Naive thymus-derived CD4-positive, alpha-beta T cell (primary cell): ENCODE measurements at regions not wholly inside any gene's neighbourhood (a gene's known extent, or its start where the extent isn't known, plus 50 kb on each side); places are given as distances from the start of the nearest gene placed in this dataset.

Experiments
- ATAC-seq: fragments of 150-1000 bp; cut with Tn5 transposase; 2 replicates; pipeline ENCODE4 v1.10.0; 2021; ENCODE audit warnings: mild to moderate bottlenecking, moderate library complexity
- CTCF ChIA-PET: fragments of 350-600 bp; sonication (Branson Sonifier 250); formaldehyde crosslinking; loops from one replicate; lab custom pipeline; 2021; ENCODE audit warnings: antibody characterized with exemption; lab: Charles Lee
- POLR2A ChIA-PET: fragments of 350-600 bp; sonication (Branson Sonifier 250); formaldehyde crosslinking; loops from one replicate; lab custom pipeline; 2021; ENCODE audit warnings: antibody characterized with exemption, inconsistent platforms; lab: Charles Lee
- DNase-seq, 9 donors: peaks; one replicate each; pipeline versions ENCODE4 v3.0.0 to v3.0.0-alpha.2; 2020 to 2022; ENCODE audit warnings: mixed read lengths in 1 of 9
- H3K27ac ChIP-seq: one replicate; pipeline ENCODE4 v1.7.0; 2013; ENCODE audit warnings: mild to moderate bottlenecking, low read depth, low read length, moderate library complexity
- H3K27me3 ChIP-seq, 2 donors: one replicate each; pipeline ENCODE4 v1.7.0; 2013; ENCODE audit warnings: low read length in 2 of 2, mild to moderate bottlenecking in 2 of 2, moderate library complexity in 2 of 2; ENCODE audit not compliant: control insufficient read depth in 2 of 2, insufficient read depth in 2 of 2
- H3K36me3 ChIP-seq, 3 experiments: 1 replicate in 2 of 3; 2 replicates in 1 of 3; pipeline ENCODE4 v1.7.0; 2013; ENCODE audit warnings: low read length in 3 of 3, mild to moderate bottlenecking in 3 of 3, moderate library complexity in 1 of 3; ENCODE audit not compliant: insufficient read depth in 3 of 3, control insufficient read depth in 2 of 3
- H3K4me1 ChIP-seq, 2 donors: one replicate each; pipeline ENCODE4 v1.7.0; 2013; ENCODE audit warnings: low read length in 2 of 2, mild to moderate bottlenecking in 2 of 2, moderate library complexity in 1 of 2; ENCODE audit not compliant: control insufficient read depth in 2 of 2, insufficient read depth in 2 of 2
- H3K4me3 ChIP-seq: 2 replicates; pipeline ENCODE4 v1.7.0; 2013; ENCODE audit warnings: mild to moderate bottlenecking, low read length
- H3K9me3 ChIP-seq, 3 experiments: 1 replicate in 2 of 3; 2 replicates in 1 of 3; pipeline ENCODE4 v1.7.0; 2013; ENCODE audit warnings: low read length in 3 of 3; ENCODE audit not compliant: control insufficient read depth in 2 of 3
- H3K27ac Mint-ChIP-seq, 9 donors: one replicate each; pipeline ENCODE4 v1.8.0; 2020 to 2022; ENCODE audit warnings: mixed read lengths in 9 of 9, mild to moderate bottlenecking in 8 of 9, moderate library complexity in 5 of 9, inconsistent platforms in 2 of 9
- H3K27me3 Mint-ChIP-seq, 5 donors: one replicate each; pipeline ENCODE4 v1.8.0; 2021 to 2022; ENCODE audit warnings: mixed read lengths in 5 of 5, mild to moderate bottlenecking in 1 of 5
- H3K36me3 Mint-ChIP-seq, 5 donors: one replicate each; pipeline ENCODE4 v1.8.0; 2020 to 2022; ENCODE audit warnings: mixed read lengths in 5 of 5, mild to moderate bottlenecking in 3 of 5, inconsistent platforms in 1 of 5
- H3K4me1 Mint-ChIP-seq, 7 donors: one replicate each; pipeline ENCODE4 v1.8.0; 2020 to 2022; ENCODE audit warnings: mixed read lengths in 7 of 7, mild to moderate bottlenecking in 3 of 7, inconsistent platforms in 1 of 7
- H3K4me3 Mint-ChIP-seq, 10 donors: one replicate each; pipeline ENCODE4 v1.8.0; 2020 to 2022; ENCODE audit warnings: mild to moderate bottlenecking in 10 of 10, mixed read lengths in 10 of 10, moderate library complexity in 6 of 10, inconsistent platforms in 2 of 10
- H3K9me3 Mint-ChIP-seq, 11 donors: one replicate each; pipeline ENCODE4 v1.8.0; 2020 to 2022; ENCODE audit warnings: mixed read lengths in 11 of 11, mild to moderate bottlenecking in 4 of 11, inconsistent platforms in 1 of 11, moderate library complexity in 1 of 11
- intact Hi-C, 2 donors: fragments of 100-400 bp; cut with micrococcal nuclease; formaldehyde crosslinking; loops; one replicate each; pipeline ENCODE4 v1.15.1; 2023

DNA sequence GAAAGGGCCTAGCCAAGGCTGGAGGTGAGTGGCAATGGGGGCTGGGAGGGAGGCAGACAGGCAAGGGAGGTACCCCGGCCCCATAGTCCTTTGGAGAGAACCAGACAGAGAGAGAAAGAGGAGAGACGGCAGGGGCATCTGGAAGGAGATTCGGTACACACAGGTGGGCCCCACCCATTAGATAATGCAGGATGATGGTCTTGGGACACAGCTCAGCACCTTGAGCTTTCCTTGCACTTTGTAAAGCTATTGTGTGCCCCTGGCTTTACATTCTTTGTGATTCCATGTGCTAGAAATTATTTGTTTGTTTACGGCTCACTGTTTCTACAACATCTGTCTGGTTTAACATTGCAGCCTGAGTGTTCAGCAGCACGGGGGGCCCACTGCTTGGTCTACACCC, 83.1 kb downstream of the CTAGE1 start:
- Histone ChIP-seq H3K27ac (no peak overlapping the region), H3K9me3 (no peaks in the 10 kb centered on the region), H3K36me3 (no peaks in the 10 kb centered on the region), H3K27me3 (no peaks in the 10 kb centered on the region), H3K4me1 (peaks cover 0 to 24% of the 10 kb centered on the region in 2 donors), H3K4me3 (no peak overlapping the region)
- Mint-ChIP-seq H3K27me3 (no peaks in the 10 kb centered on the region), H3K9me3 (peaks cover 0 to 10% (median 2%) of the 10 kb centered on the region in 11 donors), H3K36me3 (peaks cover 0 to 4% (median 0%) of the 10 kb centered on the region in 5 donors), H3K4me1 (peaks cover 0 to 17% (median 10%) of the 10 kb centered on the region in 7 donors), H3K4me3 (no peak overlapping the region), H3K27ac (no peak overlapping the region)
- no peak for ATAC-seq
- ChIA-PET CTCF (no interaction called here), POLR2A (no interaction called here)
- intact Hi-C loops = no loop called here
- DNase-seq = no peak

DNA sequence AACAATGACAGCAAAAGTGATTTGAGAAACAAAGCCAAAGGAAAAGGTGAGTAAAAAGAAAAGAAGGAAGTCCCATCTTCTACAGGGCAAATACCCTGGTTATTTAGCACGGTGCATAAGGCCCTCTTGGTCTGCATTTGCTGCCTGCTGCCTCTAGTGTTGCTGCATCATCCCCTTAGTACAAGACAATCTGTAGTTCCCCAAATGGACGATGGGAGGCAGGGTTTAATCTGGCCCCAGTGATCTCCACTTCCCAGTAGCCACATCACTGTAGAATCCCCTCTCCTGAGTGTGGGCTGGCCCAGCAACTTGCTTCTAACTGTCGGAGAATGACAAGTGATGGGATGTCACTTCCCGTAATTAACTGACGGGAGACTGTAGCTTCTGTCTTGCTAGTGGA, 85.1 kb downstream of the CTAGE1 start:
- intact Hi-C loops = no loop called here
- H3K27ac Mint-ChIP-seq = no peak overlapping the region
- Histone ChIP-seq H3K4me1 (peaks cover 0 to 8% of the 10 kb centered on the region in 2 donors), H3K27ac (no peak overlapping the region), H3K27me3 (no peaks in the 10 kb centered on the region), H3K4me3 (no peak overlapping the region), H3K36me3 (no peaks in the 10 kb centered on the region), H3K9me3 (no peaks in the 10 kb centered on the region)
- ATAC-seq (no peak), DNase-seq (no peak)
- POLR2A ChIA-PET = no interaction called here
- no peak overlapping the region for H3K4me3 Mint-ChIP-seq
- no peaks in the 10 kb centered on the region for H3K27me3 Mint-ChIP-seq
- peaks cover 0 to 8% (median 0%) of the 10 kb centered on the region in 5 donors for H3K36me3 Mint-ChIP-seq
- peaks cover 0 to 10% (median 4%) of the 10 kb centered on the region in 7 donors for H3K4me1 Mint-ChIP-seq
- H3K9me3 Mint-ChIP-seq = peaks cover 0 to 20% (median 5%) of the 10 kb centered on the region in 11 donors
- CTCF ChIA-PET = no interaction called here

DNA sequence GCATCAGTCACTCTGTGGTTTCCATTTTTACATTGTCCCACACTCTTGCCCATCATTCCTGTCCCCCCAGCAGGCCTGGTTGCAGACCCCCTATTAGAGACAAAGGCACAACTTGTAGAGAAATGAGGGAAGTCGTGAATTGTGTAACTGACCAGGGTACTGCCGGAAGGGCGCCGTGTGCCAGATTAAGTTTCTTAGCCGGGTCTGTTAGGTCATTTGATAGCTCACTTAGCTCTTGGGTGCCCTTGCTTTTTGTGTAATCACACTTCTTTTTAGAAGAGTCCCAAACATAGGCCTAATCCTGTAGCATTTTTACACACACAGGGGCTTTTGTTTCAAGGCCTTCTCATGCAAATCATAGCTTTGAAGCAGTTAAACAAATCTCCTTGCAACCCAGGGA, 87.2 kb downstream of the CTAGE1 start:
- no peaks in the 10 kb centered on the region for H3K9me3 ChIP-seq
- peaks cover 0 to 4% (median 0%) of the 10 kb centered on the region in 5 donors for H3K36me3 Mint-ChIP-seq
- peaks cover 0 to 20% (median 5%) of the 10 kb centered on the region in 11 donors for H3K9me3 Mint-ChIP-seq
- H3K27ac ChIP-seq = no peak overlapping the region
- CTCF ChIA-PET = no interaction called here
- H3K4me3 Mint-ChIP-seq = no peak overlapping the region
- POLR2A ChIA-PET = no interaction called here
- no peaks in the 10 kb centered on the region for H3K27me3 Mint-ChIP-seq
- no peaks in the 10 kb centered on the region for H3K36me3 ChIP-seq
- DNase-seq (no peak), ATAC-seq (no peak)
- no peaks in the 10 kb centered on the region for H3K4me1 ChIP-seq
- peaks cover 0 to 4% (median 0%) of the 10 kb centered on the region in 7 donors for H3K4me1 Mint-ChIP-seq
- intact Hi-C loops = no loop called here
- H3K27me3 ChIP-seq = no peaks in the 10 kb centered on the region
- H3K4me3 ChIP-seq = no peak overlapping the region
- no peak overlapping the region for H3K27ac Mint-ChIP-seq

DNA sequence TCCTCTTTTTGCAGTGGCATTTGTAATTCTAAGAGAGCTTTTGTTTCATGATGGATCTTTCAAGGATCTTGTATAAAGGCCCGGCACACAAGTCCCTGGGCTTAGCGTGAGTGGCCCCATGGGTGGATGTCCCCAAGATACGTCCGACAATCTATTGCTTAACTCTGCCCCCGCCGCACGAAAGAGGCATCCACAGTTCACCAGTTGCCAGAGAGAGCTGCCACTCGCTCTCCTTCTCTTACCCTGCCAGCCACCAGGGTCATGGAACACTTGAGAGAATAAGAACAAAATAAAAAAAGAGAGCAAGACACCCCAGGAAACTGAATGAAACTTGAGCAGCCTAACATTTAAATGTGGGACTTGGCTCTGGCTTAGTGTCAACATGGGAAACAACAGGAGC, 92.3 kb downstream of the CTAGE1 start:
- Histone ChIP-seq H3K4me1 (peaks cover 0 to 3% of the 10 kb centered on the region in 2 donors), H3K36me3 (no peaks in the 10 kb centered on the region), H3K4me3 (no peak overlapping the region), H3K27ac (no peak overlapping the region), H3K27me3 (no peaks in the 10 kb centered on the region), H3K9me3 (no peaks in the 10 kb centered on the region)
- Mint-ChIP-seq H3K36me3 (peaks cover 0 to 4% (median 0%) of the 10 kb centered on the region in 5 donors), H3K4me1 (peaks cover 0 to 4% (median 0%) of the 10 kb centered on the region in 7 donors), H3K9me3 (peaks cover 0 to 20% (median 4%) of the 10 kb centered on the region in 11 donors), H3K27me3 (no peaks in the 10 kb centered on the region), H3K4me3 (no peak overlapping the region), H3K27ac (no peak overlapping the region)
- POLR2A ChIA-PET = no interaction called here
- ATAC-seq (no peak), DNase-seq (no peak)
- CTCF ChIA-PET = no interaction called here
- intact Hi-C loops = no loop called here

DNA sequence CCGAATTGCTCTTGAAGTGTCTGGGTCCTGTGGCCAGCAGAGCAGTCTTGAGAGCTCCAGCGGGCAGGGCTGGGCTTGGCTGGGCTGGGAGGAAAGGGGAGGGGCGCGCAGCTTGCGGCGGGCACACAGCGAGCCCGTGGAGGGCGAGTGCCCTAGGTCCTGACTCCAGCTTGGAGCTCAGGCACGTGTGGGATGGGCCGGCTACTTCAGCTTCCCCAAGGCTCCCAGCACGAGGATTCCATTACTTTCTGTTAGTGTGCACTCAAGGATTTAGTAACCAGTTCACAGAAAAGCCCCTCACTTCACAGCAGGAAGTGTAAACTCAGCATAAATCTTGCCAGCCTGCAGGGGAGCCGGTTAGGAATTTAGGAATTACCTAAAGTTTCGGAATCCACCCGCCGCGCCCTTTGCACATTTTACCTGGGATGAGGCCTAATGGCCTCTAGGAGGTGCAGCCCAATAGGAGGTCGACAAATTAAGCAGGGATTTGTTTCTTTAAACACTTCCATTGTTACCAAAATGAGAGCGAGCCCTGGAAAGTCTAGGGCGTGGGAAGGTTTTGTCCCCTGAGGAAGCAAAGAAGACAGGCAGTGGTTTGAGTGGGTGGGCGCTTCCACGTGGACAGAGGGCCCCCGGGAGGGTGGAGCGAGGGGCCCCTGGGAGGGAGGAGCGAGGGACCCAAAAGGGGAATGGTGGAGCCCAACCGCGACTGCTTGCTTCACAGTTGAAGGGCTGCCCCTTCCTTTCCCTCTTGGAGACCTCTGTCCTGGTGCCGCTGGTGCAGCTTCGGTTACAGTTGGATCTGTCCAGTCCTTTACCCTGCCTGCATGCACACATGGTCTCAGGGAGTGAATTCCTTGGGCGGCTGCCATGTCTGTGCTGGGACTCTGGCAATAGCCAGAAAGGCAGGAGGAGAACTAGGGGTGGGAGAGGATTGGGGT, 93.3 kb downstream of the CTAGE1 start:
- no peak overlapping the region for H3K4me3 ChIP-seq
- H3K27ac Mint-ChIP-seq = no peak overlapping the region
- intact Hi-C loops = no loop called here
- H3K9me3 Mint-ChIP-seq = peaks cover 0 to 13% (median 4%) of the 10 kb centered on the region in 11 donors
- no peak overlapping the region for H3K27ac ChIP-seq
- H3K4me3 Mint-ChIP-seq = peak overlapping the region in 7 of 10 donors; percentile 5 to 74 (median 42)
- ChIA-PET CTCF (no interaction called here), POLR2A (no interaction called here)
- H3K27me3 ChIP-seq = no peaks in the 10 kb centered on the region
- peaks cover 0 to 4% (median 0%) of the 10 kb centered on the region in 5 donors for H3K36me3 Mint-ChIP-seq
- DNase-seq (no peak), ATAC-seq (peak; percentile 66)
- H3K36me3 ChIP-seq = no peaks in the 10 kb centered on the region
- no peaks in the 10 kb centered on the region for H3K27me3 Mint-ChIP-seq
- H3K4me1 ChIP-seq = peaks cover 0 to 3% of the 10 kb centered on the region in 2 donors
- peaks cover 0 to 4% (median 0%) of the 10 kb centered on the region in 7 donors for H3K4me1 Mint-ChIP-seq
- H3K9me3 ChIP-seq = no peaks in the 10 kb centered on the region

DNA sequence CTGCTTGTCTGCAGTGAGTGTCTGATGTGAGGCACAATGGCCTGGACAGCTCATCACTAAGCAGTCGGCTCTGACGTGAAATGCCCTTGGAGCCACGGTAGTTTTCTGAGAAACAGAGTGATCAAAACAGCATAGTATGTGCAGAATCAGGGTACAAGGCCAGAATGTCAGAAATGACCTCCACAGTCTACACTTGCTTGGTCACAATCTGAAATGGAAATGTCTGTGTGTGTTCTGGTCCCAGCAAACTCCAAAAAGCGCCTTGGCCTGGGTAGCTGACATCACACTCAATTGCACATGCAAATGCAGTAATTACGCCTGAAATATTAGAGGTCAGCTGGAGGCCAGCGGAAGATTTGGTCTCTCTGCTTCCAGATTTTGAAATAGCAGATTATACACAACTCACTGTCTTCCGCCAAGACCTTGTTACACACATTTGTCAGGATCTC, 95.4 kb downstream of the CTAGE1 start:
- no peaks in the 10 kb centered on the region for H3K27me3 ChIP-seq
- Mint-ChIP-seq H3K4me3 (no peak overlapping the region), H3K27ac (no peak overlapping the region), H3K36me3 (no peaks in the 10 kb centered on the region), H3K27me3 (peaks cover 0 to 4% (median 0%) of the 10 kb centered on the region in 5 donors), H3K4me1 (peaks cover 0 to 4% (median 0%) of the 10 kb centered on the region in 7 donors), H3K9me3 (peaks cover 0 to 4% (median 0%) of the 10 kb centered on the region in 11 donors)
- H3K9me3 ChIP-seq = no peaks in the 10 kb centered on the region
- ATAC-seq = no peak
- H3K4me3 ChIP-seq = no peak overlapping the region
- intact Hi-C loops = no loop called here
- H3K36me3 ChIP-seq = no peaks in the 10 kb centered on the region
- ChIA-PET CTCF (no interaction called here), POLR2A (no interaction called here)
- H3K27ac ChIP-seq = no peak overlapping the region
- H3K4me1 ChIP-seq = peaks cover 0 to 3% of the 10 kb centered on the region in 2 donors
- no peak for DNase-seq
